Duodenal mucosa (tissue), 2 donors: ENCODE measurements at regions not wholly inside any gene's neighbourhood (a gene's known extent, or its start where the extent isn't known, plus 50 kb on each side); places are given as distances from the start of the nearest gene placed in this dataset.
"Not testable (repeated sequence)": the region's sequence is repeated elsewhere in the genome, so short reads cannot be mapped to it uniquely, and the experiment has no call there.

ENCODE experiments used
- H3K27ac ChIP-seq: one replicate; pipeline ENCODE4 v1.7.0; 2013; ENCODE audit warnings: low read depth, low read length
- H3K27me3 ChIP-seq, 2 donors: one replicate each; pipeline ENCODE4 v1.7.0; 2013; ENCODE audit warnings: low read length in 2 of 2, control low read depth in 1 of 2; ENCODE audit not compliant: insufficient read depth in 2 of 2, control insufficient read depth in 1 of 2
- H3K36me3 ChIP-seq, 2 donors: one replicate each; pipeline ENCODE4 v1.7.0; 2013; ENCODE audit warnings: low read length in 2 of 2, control low read depth in 1 of 2; ENCODE audit not compliant: insufficient read depth in 2 of 2, control insufficient read depth in 1 of 2
- H3K4me1 ChIP-seq, 2 donors: one replicate each; pipeline ENCODE4 v1.7.0; 2013; ENCODE audit warnings: low read length in 2 of 2, control low read depth in 1 of 2; ENCODE audit not compliant: insufficient read depth in 2 of 2, control insufficient read depth in 1 of 2
- H3K4me3 ChIP-seq, 2 donors: one replicate each; pipeline ENCODE4 v1.7.0; 2013; ENCODE audit warnings: low read length in 2 of 2, low read depth in 1 of 2
- H3K9ac ChIP-seq, 2 donors: one replicate each; pipeline ENCODE4 v1.7.0; 2013; ENCODE audit warnings: low read length in 2 of 2, low read depth in 1 of 2
- H3K9me3 ChIP-seq, 2 donors: one replicate each; pipeline ENCODE4 v1.7.0; 2013; ENCODE audit warnings: low read length in 2 of 2, control low read depth in 1 of 2; ENCODE audit not compliant: control insufficient read depth in 1 of 2

GRCh38 chr6:133779916-133780695 lies 108.8 kb upstream of the TCF21 start:
- H3K27ac ChIP-seq = no peak overlapping the region
- no peaks in the 10 kb centered on the region for H3K4me1 ChIP-seq
- no peak overlapping the region for H3K4me3 ChIP-seq
- no peaks in the 10 kb centered on the region for H3K27me3 ChIP-seq
- no peaks in the 10 kb centered on the region for H3K36me3 ChIP-seq
- no peaks in the 10 kb centered on the region for H3K9me3 ChIP-seq
- no peak overlapping the region for H3K9ac ChIP-seq

DNA sequence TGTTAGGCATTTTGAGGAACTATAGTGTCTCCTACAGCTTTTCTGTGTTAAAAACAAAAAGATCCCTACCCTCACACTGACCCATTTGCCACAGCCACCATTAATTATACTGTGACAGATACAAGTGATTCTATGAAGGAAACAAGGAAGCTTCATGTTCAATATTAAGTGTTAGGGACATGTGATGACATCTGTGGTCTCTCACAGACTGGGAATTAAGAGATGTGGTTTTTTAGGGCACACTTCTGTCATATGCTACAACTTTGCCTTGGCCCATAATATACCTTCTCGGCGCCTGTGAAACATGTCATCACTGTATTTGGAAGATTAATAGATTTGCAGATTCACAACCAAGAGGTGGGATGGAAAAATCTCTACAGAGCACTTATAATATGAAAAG lies 102.9 kb upstream of the TCF21 start:
- no peak overlapping the region for H3K9ac ChIP-seq
- H3K9me3 ChIP-seq = no peaks in the 10 kb centered on the region
- H3K36me3 ChIP-seq = no peaks in the 10 kb centered on the region
- no peaks in the 10 kb centered on the region for H3K4me1 ChIP-seq
- no peaks in the 10 kb centered on the region for H3K27me3 ChIP-seq
- no peak overlapping the region for H3K27ac ChIP-seq
- no peak overlapping the region for H3K4me3 ChIP-seq

- Histone ChIP-seq H3K9me3 (no peaks in the 10 kb centered on the region), H3K4me3 (no peak overlapping the region), H3K27me3 (no peaks in the 10 kb centered on the region), H3K9ac (no peak overlapping the region), H3K27ac (no peak overlapping the region), H3K36me3 (no peaks in the 10 kb centered on the region), H3K4me1 (no peaks in the 10 kb centered on the region)
Observed at GRCh38 chr6:133787122-133787521, 101.8 kb upstream of the TCF21 start.

GRCh38 chr6:133787859-133788505 lies 100.9 kb upstream of the TCF21 start:
- Histone ChIP-seq H3K4me1 (no peaks in the 10 kb centered on the region), H3K27me3 (no peaks in the 10 kb centered on the region), H3K4me3 (no peak overlapping the region), H3K9ac (no peak overlapping the region), H3K27ac (no peak overlapping the region), H3K36me3 (no peaks in the 10 kb centered on the region), H3K9me3 (no peaks in the 10 kb centered on the region)

GRCh38 chr6:133788556-133788955 lies 100.4 kb upstream of the TCF21 start:
- H3K36me3 ChIP-seq = no peaks in the 10 kb centered on the region
- H3K9ac ChIP-seq = no peak overlapping the region
- no peaks in the 10 kb centered on the region for H3K9me3 ChIP-seq
- H3K27ac ChIP-seq = no peak overlapping the region
- H3K27me3 ChIP-seq = no peaks in the 10 kb centered on the region
- no peak overlapping the region for H3K4me3 ChIP-seq
- H3K4me1 ChIP-seq = no peaks in the 10 kb centered on the region

- H3K9ac ChIP-seq, H3K36me3 ChIP-seq, H3K27me3 ChIP-seq, H3K27ac ChIP-seq, H3K4me3 ChIP-seq, H3K9me3 ChIP-seq, H3K4me1 ChIP-seq: not testable (repeated sequence)
Observed at GRCh38 chr6:133789449-133789848, 99.5 kb upstream of the TCF21 start.

DNA sequence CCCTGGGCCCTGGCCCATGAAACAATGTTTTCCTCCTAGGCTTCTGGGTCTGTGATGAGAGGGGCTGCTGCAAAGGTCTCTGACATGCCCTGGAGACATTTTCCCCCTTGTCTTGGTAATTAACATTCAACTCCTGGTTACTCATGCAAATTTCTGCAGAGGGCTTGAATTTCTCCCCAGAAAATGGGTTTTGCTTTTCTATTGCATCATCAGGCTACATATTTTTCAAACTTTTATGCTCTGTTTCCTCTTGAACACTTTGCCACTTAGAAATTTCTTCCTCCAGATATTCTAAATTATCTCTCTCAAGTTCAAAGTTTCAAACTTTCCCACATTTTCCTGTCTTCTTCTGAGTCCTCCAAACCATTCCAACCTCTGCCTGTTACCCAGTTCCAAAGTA lies 98.2 kb upstream of the TCF21 start:
- H3K27me3 ChIP-seq, H3K4me3 ChIP-seq, H3K9me3 ChIP-seq, H3K4me1 ChIP-seq, H3K9ac ChIP-seq, H3K36me3 ChIP-seq, H3K27ac ChIP-seq: not testable (repeated sequence)

GRCh38 chr6:133795051-133795450 lies 93.9 kb upstream of the TCF21 start:
- H3K9me3 ChIP-seq, H3K4me3 ChIP-seq, H3K27me3 ChIP-seq, H3K4me1 ChIP-seq, H3K9ac ChIP-seq, H3K27ac ChIP-seq, H3K36me3 ChIP-seq: not testable (repeated sequence)

- Histone ChIP-seq H3K27me3 (no peaks in the 10 kb centered on the region), H3K4me1 (no peaks in the 10 kb centered on the region), H3K27ac (no peak overlapping the region), H3K9me3 (no peaks in the 10 kb centered on the region), H3K4me3 (no peak overlapping the region), H3K9ac (no peak overlapping the region), H3K36me3 (no peaks in the 10 kb centered on the region)
Observed at GRCh38 chr6:133796235-133796634, 92.7 kb upstream of the TCF21 start.

GRCh38 chr6:133799043-133799442 lies 89.9 kb upstream of the TCF21 start:
- Histone ChIP-seq H3K4me3 (no peak overlapping the region), H3K9ac (no peak overlapping the region), H3K4me1 (no peaks in the 10 kb centered on the region), H3K9me3 (no peaks in the 10 kb centered on the region), H3K27me3 (no peaks in the 10 kb centered on the region), H3K36me3 (no peaks in the 10 kb centered on the region), H3K27ac (no peak overlapping the region)
